ENCODE measurements at regions not wholly inside any gene's neighbourhood (a gene's known extent, or its start where the extent isn't known, plus 50 kb on each side); places are given as distances from the start of the nearest gene placed in this dataset.

DNA sequence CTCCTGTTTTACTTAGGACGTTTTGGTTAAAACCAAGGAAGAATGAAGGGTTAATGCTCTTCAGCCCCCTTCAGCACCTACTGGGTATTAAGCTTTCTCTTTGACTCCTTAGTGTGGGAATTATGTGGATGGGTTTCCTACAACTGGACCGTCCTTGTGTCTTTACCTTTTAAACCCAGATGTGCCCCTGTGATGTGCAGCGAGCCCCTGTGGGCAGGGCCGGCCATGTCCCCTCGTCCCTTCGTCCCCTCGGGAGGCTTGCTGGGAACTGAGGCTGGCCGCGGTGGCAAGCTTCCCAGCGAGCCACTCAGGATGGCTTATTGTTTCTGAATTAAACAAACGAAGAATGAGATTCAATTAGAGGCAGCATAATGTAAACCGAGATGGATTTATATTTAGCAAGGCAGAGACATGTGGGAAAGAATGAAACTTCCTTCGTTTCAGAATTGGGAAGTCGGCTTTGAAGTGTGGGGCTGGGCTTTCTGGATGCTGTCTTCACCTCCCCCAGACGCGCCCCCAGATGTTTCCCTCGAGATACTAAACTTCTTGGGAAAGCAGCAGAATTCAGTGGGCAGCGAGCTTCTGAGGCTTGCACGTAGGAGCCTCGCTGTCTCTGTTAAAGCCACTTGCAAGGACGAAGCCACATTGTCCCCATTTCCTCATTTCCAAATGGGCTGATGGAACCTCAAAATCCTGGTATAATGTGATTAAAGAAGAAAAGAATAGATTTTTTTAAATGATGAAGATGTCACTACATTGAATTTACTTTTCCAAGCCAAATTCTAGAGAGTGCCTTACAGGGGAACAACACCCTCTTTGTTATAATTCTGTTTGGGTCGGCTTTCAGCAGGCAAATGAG, 146.0 kb downstream of the VAPA start:
- no peak for DNase-seq

DNA sequence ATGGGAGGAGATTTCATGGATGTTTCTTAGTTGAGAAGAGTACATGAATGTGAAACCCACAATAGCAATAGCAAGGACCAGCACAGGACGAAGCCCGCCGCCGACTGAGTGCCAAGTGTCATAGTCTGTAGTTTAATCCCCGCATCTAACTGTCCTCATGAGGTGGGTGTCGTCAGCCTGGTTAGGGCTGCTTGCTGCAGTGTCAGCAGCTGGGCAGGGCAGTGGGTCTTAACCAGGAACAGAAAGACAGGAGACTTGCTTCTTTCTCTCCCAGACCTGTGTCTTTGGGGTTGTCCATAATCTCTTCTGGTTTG, 146.6 kb downstream of the VAPA start:
- no peak for DNase-seq

DNA sequence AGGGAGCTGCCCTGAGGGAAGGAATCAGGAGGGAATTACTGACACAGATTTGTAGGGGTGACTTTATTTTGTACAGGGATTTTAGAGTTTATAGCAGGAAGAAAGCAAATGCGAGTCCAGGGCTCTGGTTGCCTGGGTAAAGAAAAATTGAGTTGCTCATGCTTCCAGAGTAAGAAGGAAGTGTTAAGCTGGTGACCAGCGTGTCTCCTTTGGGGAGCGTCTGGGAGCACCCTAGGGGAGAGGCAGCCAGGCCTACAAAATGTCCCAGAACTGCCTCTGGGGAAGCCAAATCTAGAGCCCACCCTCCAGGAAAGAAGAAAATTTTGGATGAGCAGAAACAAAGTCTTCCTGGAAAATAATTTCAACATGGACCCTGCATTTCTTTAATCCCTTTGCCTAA, 147.0 kb downstream of the VAPA start:
- no peak for DNase-seq

DNA sequence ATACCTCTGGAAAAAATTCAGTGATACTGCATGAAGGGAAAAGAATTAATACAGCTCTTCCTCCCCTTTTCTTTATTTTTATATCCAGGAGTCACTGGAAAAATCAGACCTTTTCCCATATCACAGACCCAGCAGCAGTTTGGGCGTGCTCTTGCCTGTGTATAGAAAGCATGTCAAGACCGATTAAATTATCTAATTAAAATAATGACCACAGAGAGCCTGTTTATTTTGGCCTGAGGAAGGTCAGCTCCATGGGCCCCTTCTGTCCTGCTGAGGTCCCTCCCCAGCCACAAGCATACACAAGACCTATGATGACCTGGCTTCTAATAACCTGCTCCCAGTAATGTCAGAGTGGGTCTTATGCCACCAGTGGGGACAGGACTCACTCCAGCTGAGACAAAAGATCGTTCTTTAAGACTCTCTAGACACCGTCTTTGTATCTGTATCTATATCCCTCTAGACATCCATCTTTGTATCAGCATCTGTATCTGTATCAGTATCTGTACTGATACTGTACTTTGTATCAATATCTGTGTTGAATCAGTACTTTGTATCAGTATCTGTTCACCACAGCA, 147.8 kb downstream of the VAPA start:
- no peak for DNase-seq

DNA sequence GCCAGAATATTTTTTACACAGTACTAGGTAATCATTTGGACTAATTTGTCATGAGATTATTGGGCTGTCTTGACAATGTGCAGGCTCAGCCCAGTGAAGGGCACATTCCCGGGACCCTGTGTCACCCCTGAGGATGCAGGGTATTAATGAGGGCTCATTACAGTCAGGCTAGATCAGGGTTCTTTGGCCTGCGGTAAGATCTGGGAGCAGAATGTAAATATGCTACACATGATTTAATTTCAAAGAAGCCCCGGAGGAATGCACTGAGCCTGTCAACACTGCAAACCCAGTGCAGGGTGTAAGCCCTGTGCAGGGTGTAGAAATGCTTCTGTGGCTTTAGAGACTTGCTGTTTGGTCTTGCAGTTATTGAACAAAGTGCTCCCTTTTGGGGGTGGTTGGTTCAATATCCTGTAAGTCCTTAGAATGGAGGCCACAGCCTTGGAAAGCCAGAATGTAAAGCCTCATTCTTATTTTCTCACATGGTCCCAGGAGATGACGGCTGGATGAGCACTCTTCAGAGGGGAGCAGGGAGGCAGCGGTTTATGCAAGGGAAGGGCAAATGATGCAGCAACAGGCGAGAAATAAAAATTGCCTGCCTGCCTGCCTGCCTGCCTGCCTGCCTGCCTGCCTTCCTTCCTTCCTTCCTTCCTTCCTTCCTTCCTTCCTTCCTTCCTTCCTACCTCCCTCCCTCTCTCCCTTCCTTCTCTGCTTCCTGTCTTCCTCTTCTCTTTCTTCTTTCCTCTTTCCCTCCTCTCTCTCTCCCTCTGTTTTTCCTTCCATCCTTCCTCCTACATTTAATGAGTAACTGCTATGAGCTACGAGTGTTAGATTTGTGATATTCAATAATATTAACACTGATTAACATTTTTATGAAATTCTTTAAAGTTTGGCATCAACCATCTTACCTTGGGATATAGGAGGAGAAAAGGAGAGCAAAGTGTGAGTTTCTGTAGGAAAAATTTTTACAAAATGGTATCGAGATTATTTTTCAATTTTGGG, 148.8 kb downstream of the VAPA start:
- DNase-seq, result no peak

DNA sequence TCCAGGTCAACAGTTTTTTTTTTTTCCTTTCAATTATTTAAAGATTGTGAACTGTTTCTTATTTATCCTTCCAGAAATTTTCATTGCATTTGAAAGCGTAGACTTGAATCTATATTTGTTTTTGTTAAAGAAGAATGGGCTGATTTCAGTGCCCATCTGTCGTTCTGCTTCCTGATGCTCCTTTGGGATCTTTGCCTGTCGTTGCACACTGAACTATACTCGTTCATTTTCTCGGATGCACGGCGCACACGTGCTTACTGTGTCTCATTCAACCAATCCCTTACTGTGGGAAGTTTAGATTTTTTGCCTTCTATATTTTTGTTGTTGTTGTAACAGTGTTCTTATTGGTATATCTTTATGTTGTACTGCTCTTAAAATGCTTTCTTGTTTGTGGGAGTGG, 149.7 kb downstream of the VAPA start:
- no peak for DNase-seq

DNA sequence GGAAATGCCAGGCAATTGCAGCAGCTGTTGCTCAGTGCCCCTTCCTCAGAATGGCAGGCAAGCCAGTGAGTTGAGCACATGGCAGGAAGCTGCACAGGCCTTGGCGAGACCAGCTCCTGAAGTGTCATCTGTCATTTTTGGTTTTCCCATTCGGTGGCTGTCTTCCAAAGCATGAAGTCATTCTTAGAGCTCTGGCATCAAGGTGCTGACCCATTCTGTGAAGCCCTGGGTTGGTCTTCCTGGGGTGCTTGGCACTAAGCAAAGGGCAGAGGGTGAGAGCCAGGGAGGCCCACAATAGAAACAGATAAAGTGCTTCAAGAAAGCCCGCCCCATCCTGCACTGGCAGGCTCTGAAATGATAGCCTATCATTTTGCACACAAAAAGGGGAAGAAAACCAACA, 150.5 kb downstream of the VAPA start:
- no peak for DNase-seq

DNA sequence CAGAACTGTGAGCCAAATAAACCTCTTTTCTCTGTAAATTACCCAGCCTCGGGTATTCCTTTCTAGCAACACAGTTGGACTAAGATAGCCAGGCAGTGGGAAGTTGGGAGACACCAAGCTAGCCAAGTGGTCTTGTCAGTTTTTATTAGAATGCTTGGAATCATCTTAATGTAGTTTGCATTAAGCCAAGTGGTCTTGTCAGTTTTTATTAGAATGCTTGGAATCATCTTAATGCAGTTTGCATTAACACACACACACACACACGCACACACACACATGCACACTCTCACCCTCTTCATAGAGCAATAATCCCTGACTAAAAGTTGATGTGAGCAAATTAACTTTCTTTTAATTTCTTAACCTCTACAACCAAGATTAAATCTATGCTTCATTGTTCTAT, 151.5 kb downstream of the VAPA start:
- no peak for DNase-seq

DNA sequence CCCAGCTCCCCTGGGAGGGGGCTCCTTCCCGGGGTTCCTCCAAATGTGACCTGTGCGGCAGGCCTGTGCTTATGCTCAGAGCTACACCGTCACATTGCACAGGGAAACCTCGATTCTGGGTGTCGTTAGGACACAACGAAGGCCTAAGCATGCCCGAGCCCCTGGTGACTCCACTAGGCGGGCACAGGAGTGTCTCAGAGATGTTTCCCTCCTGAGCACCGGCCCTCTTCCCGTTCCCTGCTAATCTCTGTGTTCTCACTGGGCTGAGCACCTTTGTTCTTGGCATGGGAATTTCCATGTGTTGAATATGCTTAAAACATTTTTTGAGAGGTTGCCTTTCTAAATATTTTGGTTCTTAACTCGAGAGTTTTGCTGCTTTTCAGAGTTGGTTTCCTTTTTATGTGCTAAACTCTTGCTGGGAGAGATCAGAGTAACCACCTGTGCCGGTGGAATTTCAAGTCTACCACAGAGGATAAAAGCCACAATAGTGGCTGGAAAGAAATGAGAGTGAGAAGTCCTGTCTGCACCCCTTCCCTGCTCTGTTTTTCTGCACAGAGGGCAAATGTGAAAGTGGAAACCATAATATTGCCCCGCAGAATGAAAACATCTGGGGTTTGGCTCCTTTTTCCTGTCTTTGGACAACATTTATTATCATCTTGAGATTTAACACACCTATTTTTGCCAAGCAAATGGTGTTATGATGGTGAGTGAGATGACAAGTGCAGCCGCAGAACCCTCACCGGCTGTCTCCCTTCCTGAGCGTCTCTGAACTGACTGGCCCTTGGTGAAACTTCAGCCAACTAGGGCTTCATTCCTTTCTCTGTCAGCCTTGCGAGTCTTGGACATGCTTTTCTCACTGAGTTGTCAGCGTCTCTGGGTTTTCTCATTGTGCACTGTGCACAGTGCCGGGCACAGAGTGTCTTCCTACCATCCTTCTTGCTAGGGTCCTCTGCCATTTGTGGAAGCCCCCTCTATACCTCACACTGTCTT, 154.1 kb downstream of the VAPA start:
- no peak for DNase-seq

DNA sequence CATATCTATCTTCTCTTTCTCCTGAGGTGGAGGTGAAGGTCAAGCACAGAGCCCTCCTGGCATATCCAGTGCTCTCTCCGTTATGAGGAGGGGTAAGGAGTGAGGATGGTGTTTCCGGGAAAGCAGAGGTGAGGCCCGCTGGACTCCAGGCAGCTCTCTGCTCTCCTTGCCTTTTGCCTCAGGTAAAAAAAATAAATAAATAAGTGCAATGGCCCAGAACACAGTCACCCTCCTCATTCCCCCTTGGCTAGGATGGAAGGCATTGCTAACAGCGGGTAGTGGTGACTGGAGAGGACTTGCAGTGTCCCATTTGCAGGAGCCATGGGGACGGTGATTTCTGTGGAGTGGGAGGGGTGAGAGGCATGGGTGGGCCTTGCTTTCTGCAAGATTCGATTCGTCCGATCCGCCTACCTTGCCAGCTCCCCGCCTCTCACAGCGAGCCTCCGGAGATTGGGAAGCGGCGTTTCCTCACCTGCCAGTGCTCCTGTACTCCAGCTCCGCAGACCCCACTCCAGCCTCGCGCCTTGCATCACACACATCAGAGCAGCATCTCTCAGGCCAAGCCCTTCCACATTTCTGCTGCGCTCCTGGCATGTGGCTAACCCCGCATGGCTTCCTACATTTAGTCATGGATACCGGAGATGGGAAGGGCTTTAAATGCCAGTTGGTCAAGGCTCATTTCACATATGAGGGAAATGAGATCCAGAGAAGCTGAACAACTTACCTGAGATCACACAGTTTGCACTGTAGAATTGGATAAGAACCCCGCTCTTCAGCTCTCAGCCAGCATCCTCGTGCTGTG, 155.2 kb downstream of the VAPA start:
- no peak for DNase-seq

DNA sequence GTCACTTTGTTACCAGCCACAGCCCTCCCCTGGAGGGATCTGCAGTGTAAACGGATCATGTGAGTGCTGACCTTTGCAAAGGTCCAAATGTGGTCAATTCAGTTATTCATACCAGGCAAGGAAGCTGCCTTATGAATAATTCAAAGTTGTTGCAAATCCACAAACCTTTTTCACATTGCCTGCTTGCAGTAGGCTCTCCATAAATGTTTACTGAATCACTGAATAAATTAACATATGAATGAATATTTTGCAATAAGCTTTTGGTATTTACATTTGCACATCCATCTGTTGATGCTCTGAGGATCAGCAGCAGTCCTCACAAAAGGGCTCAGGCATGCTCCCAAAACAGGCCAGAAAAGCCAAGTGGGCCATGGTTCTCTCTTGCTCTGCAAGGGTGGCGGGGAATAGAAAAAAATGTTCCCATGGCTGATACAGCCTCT, 156.8 kb downstream of the VAPA start:
- DNase-seq, result no peak

DNA sequence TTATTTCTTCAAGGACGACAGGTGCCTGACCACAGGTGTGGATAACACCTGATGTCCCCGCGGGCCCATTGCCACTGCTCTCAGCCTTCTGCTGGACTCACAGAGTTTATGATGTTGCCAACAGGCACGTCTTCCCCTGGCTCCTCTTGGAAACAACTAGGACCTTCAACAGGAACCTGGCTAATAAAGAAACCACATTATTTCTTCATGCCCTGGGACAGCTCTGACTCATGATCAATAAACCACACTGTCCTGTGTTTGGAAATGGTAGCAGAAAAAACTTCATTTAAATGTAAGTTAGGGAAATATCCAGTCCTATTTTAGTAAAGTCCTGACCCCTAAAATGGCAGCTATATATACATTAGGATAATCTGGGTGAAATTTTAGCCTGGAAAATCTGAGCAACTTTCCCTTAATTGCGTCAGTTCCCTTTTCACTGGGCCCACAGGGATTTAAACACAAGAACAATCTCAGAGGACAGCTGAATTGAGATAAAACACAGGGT, 158.9 kb downstream of the VAPA start:
- no peak for DNase-seq

DNA sequence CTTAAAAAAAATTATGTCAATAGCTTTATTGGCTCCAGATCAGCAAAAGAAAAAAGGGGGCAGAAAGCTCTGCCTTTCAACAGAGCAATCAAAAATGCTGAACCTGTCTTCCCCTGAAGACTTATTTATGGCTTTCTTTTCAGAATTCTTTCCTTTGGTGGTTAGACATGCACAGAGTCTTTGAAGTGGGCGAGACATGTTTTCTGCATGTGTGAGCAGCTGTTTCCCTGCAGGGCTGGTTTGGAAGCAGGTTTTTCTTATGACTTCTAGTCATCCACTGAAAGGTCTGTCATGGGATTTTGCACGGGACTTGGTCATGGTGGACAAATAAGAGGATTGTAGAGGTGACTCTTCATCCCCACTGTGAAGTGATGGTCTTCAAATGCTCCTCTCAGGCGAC, 160.3 kb downstream of the VAPA start:
- no peak for DNase-seq

DNA sequence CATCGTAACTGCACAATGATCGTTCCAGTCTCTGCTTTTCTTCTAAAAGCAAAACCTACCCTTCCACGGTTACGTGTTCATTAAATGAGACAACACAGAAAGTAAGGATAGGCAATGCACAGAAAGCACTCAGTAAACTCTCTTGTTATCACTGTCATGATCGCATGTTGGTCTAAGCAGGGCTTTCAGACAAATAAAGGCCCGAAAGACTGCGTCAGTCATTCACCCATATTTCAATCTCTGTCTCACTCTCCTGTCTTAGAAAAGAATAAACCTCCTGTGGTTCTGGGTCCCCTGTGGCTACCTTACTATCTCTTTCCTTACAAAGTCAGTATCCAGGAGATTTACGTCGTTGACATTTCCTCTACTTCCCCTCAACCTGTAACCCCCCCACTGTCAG, 160.9 kb downstream of the VAPA start:
- no peak for DNase-seq

DNA sequence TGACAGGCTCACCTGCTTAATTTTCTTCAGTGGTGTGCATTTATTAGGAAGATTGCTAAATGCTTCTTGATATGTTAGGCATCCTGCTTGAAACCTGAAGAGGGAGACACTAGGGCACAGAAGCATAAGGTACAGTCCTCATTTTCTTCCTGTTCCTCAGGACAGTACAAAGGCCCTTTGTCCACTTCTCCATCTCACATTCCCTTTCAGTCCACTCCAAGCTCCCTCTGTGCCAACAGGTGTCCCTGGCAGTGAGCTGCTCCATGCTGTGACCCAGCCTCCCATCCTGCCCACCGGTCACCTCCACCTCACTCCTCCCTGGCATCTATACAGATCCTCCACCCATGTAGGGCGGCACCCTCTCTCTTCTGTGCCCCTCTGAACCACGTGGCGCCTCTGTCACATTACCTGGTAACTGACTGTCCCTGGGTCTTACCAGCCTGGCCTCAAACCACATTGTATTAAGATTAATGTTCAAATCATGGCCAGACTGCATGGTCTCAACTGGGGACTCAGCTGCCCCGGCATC, 162.8 kb downstream of the VAPA start:
- DNase-seq, result no peak

DNA sequence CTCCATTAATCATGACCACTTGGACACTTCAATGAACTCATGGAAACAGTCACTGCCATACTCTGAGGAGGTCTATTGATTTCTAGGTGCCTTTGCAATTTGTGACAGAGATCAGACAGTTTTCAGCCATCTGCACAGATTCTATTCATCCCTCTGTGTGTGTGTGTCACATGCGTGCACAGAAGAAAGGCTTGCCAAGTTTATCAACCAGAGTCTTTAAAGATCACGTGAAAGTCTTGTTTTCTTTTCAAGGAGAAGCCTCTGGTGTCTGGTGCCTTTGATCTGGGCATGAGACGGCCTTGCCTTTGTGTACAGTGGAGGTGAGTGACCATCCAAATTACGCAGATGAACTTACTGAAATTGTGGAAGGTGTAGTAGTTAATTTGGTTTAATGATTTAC, 164.2 kb downstream of the VAPA start:
- DNase-seq, result no peak

DNA sequence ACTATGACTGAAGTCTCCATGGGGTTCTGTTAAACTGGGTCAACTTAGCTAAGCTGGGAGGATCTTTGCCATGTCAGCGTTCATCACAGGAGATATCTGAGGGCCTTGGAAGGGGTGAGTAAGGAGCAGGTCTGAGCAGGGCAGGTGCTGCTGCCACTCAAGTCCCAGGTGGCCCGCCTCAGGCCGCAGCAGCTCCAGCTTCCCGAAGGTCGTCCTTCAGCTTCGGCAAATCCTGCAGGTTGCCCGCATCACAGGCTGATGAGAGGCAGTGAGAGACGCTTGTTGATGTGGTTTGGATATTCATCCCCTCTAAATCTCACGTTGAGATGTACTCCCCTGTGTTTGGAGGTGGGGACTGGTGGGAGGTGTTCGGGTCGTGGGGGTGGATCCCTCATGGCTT, 166.6 kb downstream of the VAPA start:
- DNase-seq, result no peak

DNA sequence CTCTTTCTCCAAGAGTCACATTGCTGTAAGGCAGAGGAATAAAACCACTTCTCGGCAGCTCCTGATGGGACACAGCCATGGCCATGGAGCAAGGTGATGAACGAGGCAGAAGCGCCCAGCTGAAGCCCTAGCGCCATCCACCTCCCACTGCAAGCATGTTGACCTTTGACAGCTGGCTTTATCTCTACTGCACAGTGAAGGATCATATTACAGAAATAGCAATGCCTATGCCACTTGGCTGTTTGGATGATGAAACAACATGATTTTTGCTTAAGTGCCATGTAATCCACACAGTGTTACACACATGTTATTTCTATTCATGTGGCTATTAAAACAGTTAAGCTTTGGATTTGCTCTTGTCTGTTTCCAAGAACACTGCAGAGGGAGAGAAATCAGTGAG, 167.7 kb downstream of the VAPA start:
- no peak for DNase-seq

DNA sequence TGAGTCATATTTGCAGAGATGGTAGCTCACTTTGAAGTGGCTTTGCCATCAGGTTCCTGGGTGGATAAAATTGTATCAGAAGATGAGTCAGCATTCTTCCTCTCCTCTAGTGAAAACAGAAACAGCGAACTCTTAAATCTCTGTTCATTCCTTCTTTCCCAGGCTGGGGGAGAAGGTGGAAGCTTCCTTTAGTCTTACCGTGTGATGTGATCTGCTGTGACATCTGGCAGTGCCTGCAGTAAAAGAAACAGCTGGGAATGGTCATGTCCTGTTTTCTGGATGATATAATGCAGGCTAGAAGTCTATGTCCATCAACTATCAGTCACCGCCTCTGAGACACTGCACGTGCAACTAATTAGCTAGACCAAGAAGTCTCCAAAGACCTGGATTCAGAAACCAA, 171.6 kb downstream of the VAPA start:
- DNase-seq, result no peak

DNA sequence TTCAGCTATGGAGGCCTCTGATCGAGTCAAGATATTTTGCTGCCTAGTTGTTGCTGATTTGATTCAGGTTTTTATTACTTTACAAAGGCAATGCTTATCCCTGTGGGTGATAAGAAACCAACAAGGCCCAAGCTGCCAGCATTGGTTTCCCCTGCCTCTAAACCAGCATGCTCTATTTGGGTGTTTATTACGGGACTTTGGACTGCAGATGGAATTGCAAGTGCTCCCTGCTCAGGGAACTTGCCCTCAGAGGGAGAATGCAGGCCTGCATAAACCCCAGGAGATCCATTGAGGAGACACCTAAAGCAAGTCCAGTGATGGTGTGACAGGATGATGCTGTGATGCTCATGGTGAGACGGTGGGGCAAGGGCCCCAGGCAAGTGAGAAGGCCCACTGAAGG, 172.1 kb downstream of the VAPA start:
- DNase-seq, result no peak

Measured in CD4-positive, alpha-beta T cell treated with Interleukin-4 for 4 hours (primary cell).